Endothelial cell of umbilical vein (primary cell): ENCODE measurements at regions not wholly inside any gene's neighbourhood (a gene's known extent, or its start where the extent isn't known, plus 50 kb on each side); places are given as distances from the start of the nearest gene placed in this dataset.

Source experiments
- CTCF ChIP-seq, 2 donors: IDR thresholded peaks; 1 replicate in 1 of 2; 2 replicates in 1 of 2; pipeline ENCODE4 v1.5.1; 2011; ENCODE audit warnings: low read length in 2 of 2, mild to moderate bottlenecking in 2 of 2, moderate library complexity in 2 of 2, control low read depth in 1 of 2, inconsistent platforms in 1 of 2, low read depth in 1 of 2; ENCODE audit not compliant: insufficient read depth in 1 of 2; ENCODE audit errors: extremely low read depth in 1 of 2
- JUN ChIP-seq: IDR thresholded peaks from 2 replicates; pipeline ENCODE4 v1.6.1; 2011; ENCODE audit warnings: borderline replicate concordance, low read depth; ENCODE audit not compliant: insufficient read length, insufficient read depth
- POLR2AphosphoS5 ChIP-seq: IDR thresholded peaks from 2 replicates; pipeline ENCODE4 v1.6.1; 2012; ENCODE audit warnings: low read depth, mild to moderate bottlenecking, control low read depth, low read length, moderate library complexity; ENCODE audit not compliant: insufficient read depth

GRCh38 chr11:109970516-109971183, 122.5 kb upstream of the ZC3H12C start:
- TF ChIP-seq POLR2AphosphoS5 (no peak), CTCF (IDR thresholded peaks at IDR 0.05; ENCODE audit: extremely low read depth in 1 of 2, insufficient read depth in 1 of 2, low read depth in 1 of 2, low read length in 2 of 2) (no peak), JUN (no peak)
